ENCODE measurements at regions not wholly inside any gene's neighbourhood (a gene's known extent, or its start where the extent isn't known, plus 50 kb on each side); places are given as distances from the start of the nearest gene placed in this dataset.

DNA sequence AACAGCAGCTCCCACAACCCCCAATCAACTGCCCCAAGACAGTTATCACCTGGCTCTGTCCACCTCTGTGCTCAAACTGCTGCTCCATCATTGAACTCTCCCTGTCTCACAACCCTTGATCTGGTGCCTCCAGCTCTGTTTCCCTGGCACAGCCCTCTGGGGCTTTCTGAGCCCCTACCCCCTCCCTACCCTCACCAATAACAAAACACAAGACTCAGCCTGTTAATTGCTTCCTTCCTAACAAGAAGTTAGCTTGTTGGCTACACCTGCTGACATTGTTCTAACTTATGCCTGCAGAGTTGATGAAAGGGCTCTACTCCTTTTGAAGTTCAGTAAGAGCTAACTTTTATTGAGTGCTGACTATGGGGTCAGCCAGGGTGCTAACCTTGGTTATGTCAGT is 99.4 kb upstream of the FNDC3A start:
- TF ChIP-seq GATA2 (IDR thresholded peaks at IDR 0.05; ENCODE audit: low read depth, low read length) (no peak), GATA3 (IDR thresholded peaks at IDR 0.05; ENCODE audit: low read depth, low read length) (no peak)

DNA sequence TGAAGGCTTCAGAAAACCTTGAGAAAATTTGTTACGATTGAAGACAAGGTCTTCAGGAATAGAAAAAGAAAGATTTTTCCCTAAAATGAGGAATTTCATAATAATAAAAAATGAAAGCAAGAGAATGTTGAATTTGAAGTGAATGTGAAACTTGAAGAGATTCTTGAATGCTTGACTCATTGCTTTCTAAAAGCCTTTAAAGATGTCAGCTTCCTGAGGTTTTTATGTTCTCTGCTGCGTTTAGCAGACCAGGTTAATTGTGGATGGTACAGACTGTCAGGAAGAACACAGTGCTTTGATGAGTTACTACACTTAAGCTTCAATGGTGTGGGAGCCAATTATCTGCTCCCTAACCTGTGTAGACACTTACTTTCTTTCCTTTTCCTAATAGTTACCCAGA is 96.3 kb upstream of the FNDC3A start:
- no peak for TF ChIP-seq GATA2 (IDR thresholded peaks at IDR 0.05; ENCODE audit: low read depth, low read length)
- no peak for TF ChIP-seq GATA3 (IDR thresholded peaks at IDR 0.05; ENCODE audit: low read depth, low read length)

DNA sequence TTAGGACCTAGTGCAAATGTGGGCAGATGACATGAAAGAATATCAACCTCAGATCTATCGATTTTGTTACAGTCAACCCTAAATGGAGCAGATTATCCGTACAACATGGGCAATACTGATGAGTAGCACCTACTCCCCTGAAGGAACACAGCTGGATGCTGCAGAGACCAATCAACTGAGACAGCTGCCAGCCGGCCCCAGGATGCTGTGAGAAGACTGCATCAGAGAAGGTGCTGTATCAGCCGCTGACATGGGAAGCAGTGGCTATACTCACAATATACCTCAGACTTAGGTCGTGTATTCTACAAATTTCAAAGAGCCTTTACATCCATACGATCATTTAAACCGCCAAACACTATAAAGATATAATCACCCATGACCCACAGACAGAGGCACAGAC is 95.9 kb upstream of the FNDC3A start:
- TF ChIP-seq GATA3 (IDR thresholded peaks at IDR 0.05; ENCODE audit: low read depth, low read length), result no peak
- TF ChIP-seq GATA2 (IDR thresholded peaks at IDR 0.05; ENCODE audit: low read depth, low read length), result no peak

DNA sequence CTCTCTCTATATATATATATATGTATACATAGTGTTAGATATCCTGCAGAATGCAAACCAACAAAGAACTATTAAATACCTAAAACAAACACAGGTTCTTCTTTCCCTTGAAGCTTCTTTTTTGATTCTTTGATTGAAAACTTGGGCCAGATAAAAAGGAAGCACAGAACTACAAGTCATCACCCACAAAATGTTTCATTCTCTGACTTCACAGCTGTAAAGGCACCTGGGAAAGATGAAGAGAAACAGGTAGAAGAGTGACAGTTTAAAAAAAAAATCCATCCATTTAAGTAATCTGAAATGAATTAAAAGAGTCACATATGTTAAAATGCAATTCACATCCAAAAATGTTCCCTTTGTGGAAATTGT is 90.7 kb upstream of the FNDC3A start:
- TF ChIP-seq GATA2 (IDR thresholded peaks at IDR 0.05; ENCODE audit: low read depth, low read length) (no peak), GATA3 (IDR thresholded peaks at IDR 0.05; ENCODE audit: low read depth, low read length) (no peak)

DNA sequence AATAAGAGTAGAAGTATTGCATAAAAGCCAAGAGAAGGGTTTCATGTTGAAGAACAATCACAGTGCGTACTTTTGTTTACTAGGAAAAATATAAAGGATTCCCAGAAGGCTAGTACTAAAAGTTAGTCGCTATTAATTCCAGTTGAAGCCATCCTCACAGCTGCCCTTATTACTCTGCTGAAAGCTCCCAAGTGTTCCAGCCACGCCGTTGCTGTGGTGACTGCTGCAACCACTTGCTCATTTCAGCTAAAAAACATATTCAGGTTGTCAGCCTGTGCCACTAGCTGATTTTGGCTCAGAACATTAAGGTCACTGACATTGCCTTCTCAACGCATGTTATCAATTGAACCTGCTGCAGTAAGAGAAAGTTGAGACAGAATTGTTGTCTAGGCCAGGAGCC is 87.1 kb upstream of the FNDC3A start:
- TF ChIP-seq GATA3 (IDR thresholded peaks at IDR 0.05; ENCODE audit: low read depth, low read length) (no peak), GATA2 (IDR thresholded peaks at IDR 0.05; ENCODE audit: low read depth, low read length) (no peak)

DNA sequence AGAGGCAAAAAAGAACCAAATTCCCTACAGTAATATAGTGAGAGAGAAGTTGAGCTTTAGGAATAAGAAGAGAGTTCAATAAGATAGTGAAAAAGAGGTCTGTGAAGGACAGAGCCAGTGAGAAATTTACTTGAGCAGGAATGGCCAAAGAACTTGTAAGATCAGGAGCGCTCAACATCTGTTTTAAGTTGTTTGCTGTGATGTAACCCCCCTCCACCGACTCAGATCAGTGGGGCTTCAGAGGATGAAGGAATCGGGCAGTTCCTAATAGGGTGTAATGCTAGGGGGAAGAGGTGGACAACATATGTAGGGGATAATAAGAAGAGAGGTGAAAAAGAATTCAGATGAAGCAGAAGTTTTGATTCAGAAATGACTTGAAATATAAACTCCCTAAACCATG is 85.3 kb upstream of the FNDC3A start:
- TF ChIP-seq GATA2 (IDR thresholded peaks at IDR 0.05; ENCODE audit: low read depth, low read length) (no peak), GATA3 (IDR thresholded peaks at IDR 0.05; ENCODE audit: low read depth, low read length) (no peak)

DNA sequence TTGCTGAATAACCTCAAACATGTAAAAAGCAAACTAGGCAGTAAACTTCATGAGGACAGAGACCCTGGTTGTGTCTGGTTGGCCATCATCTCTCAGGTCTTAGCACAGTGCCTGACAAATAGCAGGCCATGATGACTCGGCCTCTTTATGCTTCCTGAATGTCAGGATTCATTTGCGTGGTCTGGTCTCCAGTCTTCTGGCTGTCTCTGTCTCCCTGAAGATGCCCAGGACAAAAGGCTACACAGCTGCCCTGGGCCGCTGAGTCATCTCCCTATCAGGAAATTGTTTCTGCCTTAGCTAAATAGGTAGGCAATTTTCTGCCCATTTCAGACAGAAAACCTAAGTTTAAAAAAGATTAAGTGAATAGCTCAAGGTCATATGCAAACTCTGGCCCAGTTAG is 84.1 kb upstream of the FNDC3A start:
- TF ChIP-seq GATA2 (IDR thresholded peaks at IDR 0.05; ENCODE audit: low read depth, low read length) (no peak), GATA3 (IDR thresholded peaks at IDR 0.05; ENCODE audit: low read depth, low read length) (no peak)

DNA sequence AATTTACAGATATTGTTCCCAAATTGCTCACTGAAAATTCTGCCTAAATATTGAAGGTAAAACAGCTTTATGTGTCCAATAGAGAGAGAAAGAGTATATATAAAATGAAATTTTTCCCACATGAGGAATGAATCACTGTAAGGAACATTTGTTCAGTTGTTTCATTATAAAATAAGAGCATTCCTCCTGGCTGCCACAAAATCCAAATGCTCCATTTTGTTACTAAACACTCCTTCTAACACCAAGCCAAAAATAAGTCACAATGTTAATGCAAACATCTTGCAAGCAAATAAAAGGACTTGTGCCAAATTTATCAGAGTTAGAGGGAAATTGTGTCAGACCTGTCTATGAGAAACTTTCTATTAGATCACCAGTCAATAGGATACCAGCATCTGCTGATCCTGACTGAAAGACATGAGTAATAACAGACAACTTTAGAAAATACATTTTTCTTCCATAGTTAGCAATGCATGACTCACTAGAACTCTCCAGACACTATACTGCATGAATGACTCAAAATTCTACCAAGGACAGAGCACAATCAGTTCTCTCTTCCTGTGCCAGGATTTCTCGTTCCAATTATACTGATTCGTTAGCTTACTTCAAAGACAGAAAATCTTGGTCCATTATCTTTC is 83.5 kb upstream of the FNDC3A start:
- TF ChIP-seq GATA2 (IDR thresholded peaks at IDR 0.05; ENCODE audit: low read depth, low read length) (no peak), GATA3 (IDR thresholded peaks at IDR 0.05; ENCODE audit: low read depth, low read length) (no peak)

DNA sequence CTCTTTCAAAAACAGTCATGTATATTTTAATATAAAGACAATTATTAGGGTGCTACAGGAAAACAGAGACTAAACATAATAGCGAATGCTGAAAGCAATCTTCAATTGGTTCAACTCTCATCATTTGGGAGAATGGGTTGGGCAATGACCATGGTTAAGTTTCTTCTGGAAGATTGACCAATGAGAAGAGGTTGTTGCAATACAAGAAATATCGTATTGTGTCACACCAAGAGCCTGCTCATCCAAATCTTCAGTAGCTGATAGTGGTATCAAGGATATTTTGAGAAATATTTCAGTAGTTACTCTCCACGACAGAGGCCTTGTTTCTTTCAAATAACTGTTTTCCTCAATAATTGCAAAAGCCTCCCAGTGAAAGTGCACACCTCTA is 83.0 kb upstream of the FNDC3A start:
- TF ChIP-seq GATA2 (IDR thresholded peaks at IDR 0.05; ENCODE audit: low read depth, low read length) (no peak), GATA3 (IDR thresholded peaks at IDR 0.05; ENCODE audit: low read depth, low read length) (no peak)

DNA sequence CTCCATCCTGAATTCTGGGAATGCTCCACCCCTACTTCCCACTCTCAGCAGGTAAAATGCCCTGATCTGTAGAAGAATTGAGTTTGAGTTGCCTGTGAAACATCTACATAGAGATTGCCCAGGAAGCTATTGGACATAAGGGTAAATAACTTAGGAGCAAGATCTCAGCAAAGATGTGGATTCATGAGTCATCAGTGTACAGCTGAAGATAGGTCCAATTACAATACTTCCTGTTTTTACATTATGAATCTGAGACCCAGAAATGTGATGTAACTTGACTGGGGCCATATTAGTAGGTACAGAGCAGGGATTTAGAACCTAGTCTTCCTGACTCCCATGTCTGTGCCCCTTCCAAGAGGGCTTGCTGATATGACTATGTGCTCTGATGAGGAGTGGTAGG is 79.4 kb upstream of the FNDC3A start:
- TF ChIP-seq GATA3 (IDR thresholded peaks at IDR 0.05; ENCODE audit: low read depth, low read length), result no peak
- TF ChIP-seq GATA2 (IDR thresholded peaks at IDR 0.05; ENCODE audit: low read depth, low read length), result no peak

DNA sequence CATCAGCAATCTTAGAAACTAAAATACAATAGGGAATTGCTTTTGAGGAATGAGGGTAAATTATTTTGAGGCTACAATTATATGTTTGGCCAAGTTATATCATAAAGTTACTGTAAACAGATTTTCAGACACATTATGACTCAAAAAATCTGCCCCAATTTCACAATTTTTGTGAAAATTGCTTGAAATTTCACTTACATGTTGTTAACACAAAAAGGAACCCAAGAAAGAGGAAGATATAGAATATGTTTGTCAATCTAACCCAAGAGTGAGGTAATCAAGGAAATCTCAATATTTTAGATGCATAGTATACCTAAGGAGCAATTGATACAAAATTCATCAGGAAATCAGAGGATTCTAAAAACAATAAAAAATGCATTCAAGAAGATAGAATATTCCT is 73.9 kb upstream of the FNDC3A start:
- TF ChIP-seq GATA2 (IDR thresholded peaks at IDR 0.05; ENCODE audit: low read depth, low read length), result no peak
- no peak for TF ChIP-seq GATA3 (IDR thresholded peaks at IDR 0.05; ENCODE audit: low read depth, low read length)

DNA sequence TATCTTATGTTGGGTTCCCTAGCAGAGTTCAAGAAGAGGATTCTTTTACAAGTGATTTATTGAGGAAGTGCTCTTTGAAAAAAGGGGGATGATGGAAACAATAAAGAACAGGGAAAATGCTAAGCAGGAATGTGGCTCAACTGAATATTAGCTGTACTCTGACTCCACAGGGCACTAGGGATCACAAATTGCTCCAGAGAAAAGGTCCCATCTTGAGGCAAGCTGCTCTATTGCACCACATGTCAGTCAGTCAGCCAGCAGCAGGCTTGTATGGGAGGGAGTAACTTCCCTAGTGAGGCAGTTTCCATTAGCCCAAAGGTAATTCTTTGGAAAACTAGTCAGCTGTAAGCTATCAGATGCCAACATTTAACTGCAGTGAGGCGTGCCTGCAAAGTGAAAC is 73.3 kb upstream of the FNDC3A start:
- no peak for TF ChIP-seq GATA3 (IDR thresholded peaks at IDR 0.05; ENCODE audit: low read depth, low read length)
- TF ChIP-seq GATA2 (IDR thresholded peaks at IDR 0.05; ENCODE audit: low read depth, low read length), result no peak

DNA sequence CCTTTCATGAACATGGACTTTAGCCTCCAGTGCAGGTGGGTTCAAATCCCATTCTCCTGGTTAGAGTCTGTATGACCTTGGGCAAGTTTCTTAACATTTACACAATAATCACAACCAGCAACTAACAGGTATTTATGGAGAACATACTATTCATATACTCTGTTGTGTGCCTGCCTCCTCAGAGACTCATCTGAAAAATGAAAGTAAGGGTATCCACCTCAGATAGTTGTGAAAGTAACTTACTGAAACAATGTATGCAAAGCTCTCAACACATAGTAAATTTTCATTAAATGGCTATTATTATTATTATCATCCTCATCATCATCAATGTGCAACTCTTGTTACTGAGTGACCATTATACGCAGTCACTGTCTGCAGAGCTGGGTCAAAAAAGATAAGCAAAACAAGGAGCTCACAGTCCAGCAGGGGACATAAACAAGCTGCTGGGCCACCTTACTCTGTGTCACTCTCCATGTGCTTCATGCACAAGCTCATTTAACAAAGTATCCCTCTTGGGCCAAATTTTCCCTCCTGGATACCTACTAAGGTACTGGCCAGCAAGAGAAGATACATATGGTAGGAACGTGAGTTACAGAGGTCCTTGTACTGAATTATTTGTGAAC is 70.9 kb upstream of the FNDC3A start:
- TF ChIP-seq GATA3 (IDR thresholded peaks at IDR 0.05; ENCODE audit: low read depth, low read length), result no peak
- TF ChIP-seq GATA2 (IDR thresholded peaks at IDR 0.05; ENCODE audit: low read depth, low read length), result no peak

DNA sequence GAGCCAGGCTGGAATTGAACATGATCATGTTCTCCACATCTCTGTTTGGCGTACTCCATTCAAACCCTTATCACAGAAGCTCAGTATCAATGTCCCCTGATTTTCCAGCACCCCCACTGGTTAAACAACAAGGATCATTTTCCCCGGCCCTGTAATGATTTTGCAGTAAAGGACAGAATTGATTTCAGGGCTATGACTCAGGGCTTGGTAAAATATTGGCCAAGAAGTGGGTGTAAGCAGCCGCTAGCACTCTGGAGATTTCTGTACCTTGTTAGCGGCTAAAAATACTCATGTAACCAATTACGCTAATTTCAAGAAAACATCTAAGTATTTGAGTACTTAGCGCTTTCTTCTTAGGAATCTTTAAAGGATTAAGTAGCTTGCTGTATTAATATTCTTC is 69.5 kb upstream of the FNDC3A start:
- TF ChIP-seq GATA3 (IDR thresholded peaks at IDR 0.05; ENCODE audit: low read depth, low read length), result no peak
- no peak for TF ChIP-seq GATA2 (IDR thresholded peaks at IDR 0.05; ENCODE audit: low read depth, low read length)

DNA sequence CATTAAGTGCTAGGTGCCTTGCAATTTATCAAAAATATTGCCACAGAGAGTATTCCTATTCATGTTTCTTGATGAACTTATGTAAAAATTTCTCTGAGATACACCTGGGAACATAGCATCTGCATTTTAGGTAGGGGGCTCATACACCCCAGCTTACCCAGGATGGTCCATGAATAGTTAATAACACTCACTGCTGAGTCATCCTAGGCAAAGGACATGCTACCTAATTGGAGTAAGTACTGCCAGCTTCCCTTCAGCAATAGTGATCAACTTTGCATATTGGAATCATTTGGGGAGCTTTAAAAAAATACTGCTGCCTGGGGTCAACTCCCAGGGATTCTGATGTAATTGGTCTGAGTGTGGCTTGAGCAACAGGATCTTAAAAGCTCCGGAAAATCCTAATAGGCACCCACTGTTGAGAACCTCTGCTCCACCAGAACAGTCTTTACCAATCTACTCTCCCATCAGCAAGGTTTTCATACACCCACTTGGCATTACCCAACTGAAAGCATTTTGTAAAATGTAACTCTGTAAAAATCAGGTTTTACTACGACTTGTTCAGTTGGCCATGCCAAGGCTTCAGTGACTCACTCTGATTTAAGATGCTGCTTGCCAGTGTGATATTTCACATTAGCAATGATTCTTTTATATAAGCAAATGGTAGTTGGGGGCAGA is 67.2 kb upstream of the FNDC3A start:
- TF ChIP-seq GATA2 (IDR thresholded peaks at IDR 0.05; ENCODE audit: low read depth, low read length) (no peak), GATA3 (IDR thresholded peaks at IDR 0.05; ENCODE audit: low read depth, low read length) (no peak)
